AG04450 (cell line): ENCODE measurements at regions not wholly inside any gene's neighbourhood (a gene's known extent, or its start where the extent isn't known, plus 50 kb on each side); places are given as distances from the start of the nearest gene placed in this dataset.

Experiments
- CTCF ChIA-PET: fragments of 300-600, 350-600 bp; formaldehyde crosslinking; extraction: SDS; loops from one replicate; lab custom pipeline; 2022; ENCODE audit warnings: antibody characterized with exemption, inconsistent platforms; lab: Charles Lee
- POLR2A ChIA-PET: fragments of 350-600 bp; formaldehyde crosslinking; extraction: SDS; loops from one replicate; lab custom pipeline; 2021; ENCODE audit warnings: antibody characterized with exemption, inconsistent platforms; lab: Yijun Ruan, JAX
- DNase-seq: peaks from one replicate; pipeline ENCODE4 v3.0.0-alpha.2; 2011; ENCODE audit warnings: low read depth, low spot score
- H3K27ac ChIP-seq: one replicate; pipeline ENCODE4 v1.5.1; 2012; ENCODE audit warnings: low read depth, low read length, control low read depth
- H3K27me3 ChIP-seq: one replicate; pipeline ENCODE4 v1.6.0; 2012; ENCODE audit warnings: low read length; ENCODE audit not compliant: control insufficient read depth, insufficient read depth
- H3K4me3 ChIP-seq: 2 replicates; pipeline ENCODE4 v1.5.1; 2011; ENCODE audit warnings: mild to moderate bottlenecking, low read depth, low read length, control low read depth
- H3K9me3 ChIP-seq: 2 replicates; pipeline ENCODE4 v1.5.1; 2012; ENCODE audit warnings: low read length; ENCODE audit not compliant: control insufficient read depth, insufficient read depth
- CTCF ChIP-seq: IDR thresholded peaks from 2 replicates; pipeline ENCODE4 v1.5.1; 2011; ENCODE audit warnings: low read depth, low read length, control low read depth, inconsistent platforms

- peak; percentile 10 for DNase-seq
- H3K9me3 ChIP-seq: no peaks in the 10 kb centered on the region
- no peak overlapping the region for H3K4me3 ChIP-seq
- ChIA-PET POLR2A (no interaction called here), CTCF (interaction anchor here (0.6 to 2.4 kb wide), 3 partner anchors 22 to 595 kb away, joined by 3 to 9 read pairs (median 3); no protein-coding TSS in a partner anchor)
- peak overlapping the region; percentile 12 for H3K27ac ChIP-seq
- no peaks in the 10 kb centered on the region for H3K27me3 ChIP-seq
- no peak for TF ChIP-seq CTCF
Observed at GRCh38 chr3:168806871-168807270, 711.1 kb upstream of the GOLIM4 start.

- Histone ChIP-seq H3K27ac (no peak overlapping the region), H3K9me3 (no peaks in the 10 kb centered on the region), H3K27me3 (no peaks in the 10 kb centered on the region), H3K4me3 (no peak overlapping the region)
- ChIA-PET CTCF (no interaction called here), POLR2A (no interaction called here)
- no peak for DNase-seq
- no peak for TF ChIP-seq CTCF
Observed at GRCh38 chr3:168803536-168803935, 707.8 kb upstream of the GOLIM4 start.

- DNase-seq: no peak
- CTCF ChIA-PET: interaction anchor here (0.8 to 1.0 kb wide), 2 partner anchors 24 to 62 kb away, joined by 3 to 4 read pairs; no protein-coding TSS in a partner anchor
Observed at GRCh38 chr3:168802766-168803165, 707.0 kb upstream of the GOLIM4 start.

GRCh38 chr3:168801794-168802193, 706.1 kb upstream of the GOLIM4 start:
- Histone ChIP-seq H3K27ac (no peak overlapping the region), H3K27me3 (no peaks in the 10 kb centered on the region), H3K9me3 (no peaks in the 10 kb centered on the region), H3K4me3 (no peak overlapping the region)
- ChIA-PET POLR2A (interaction anchor here (0.6 kb wide), 1 partner anchor 47 kb away, joined by 3 read pairs; no protein-coding TSS in a partner anchor), CTCF (interaction anchor here (1.0 to 1.6 kb wide), 2 partner anchors 23 to 63 kb away, joined by 4 read pairs; no protein-coding TSS in a partner anchor)
- no peak for TF ChIP-seq CTCF
- peak; percentile 20 for DNase-seq

More at GRCh38 chr3:168802766-168803165, 707.0 kb upstream of the GOLIM4 start:
- no peak overlapping the region for H3K4me3 ChIP-seq
- no peak for TF ChIP-seq CTCF
- POLR2A ChIA-PET: no interaction called here
- no peak overlapping the region for H3K27ac ChIP-seq
- H3K9me3 ChIP-seq: no peaks in the 10 kb centered on the region
- H3K27me3 ChIP-seq: no peaks in the 10 kb centered on the region

- Histone ChIP-seq H3K4me3 (no peak overlapping the region), H3K27ac (no peak overlapping the region), H3K9me3 (no peaks in the 10 kb centered on the region), H3K27me3 (no peaks in the 10 kb centered on the region)
- POLR2A ChIA-PET: no interaction called here
- no peak for DNase-seq
- CTCF ChIA-PET: no interaction called here
- TF ChIP-seq CTCF: no peak
Observed at GRCh38 chr3:168796339-168796738, 700.6 kb upstream of the GOLIM4 start.
